Astrocyte (in vitro differentiated cells and primary cell): ENCODE measurements at regions not wholly inside any gene's neighbourhood (a gene's known extent, or its start where the extent isn't known, plus 50 kb on each side); places are given as distances from the start of the nearest gene placed in this dataset.

Source experiments
- DNase-seq: peaks from one replicate; pipeline ENCODE4 v3.0.0-alpha.2; 2010; ENCODE audit warnings: low read depth
- FAIRE-seq: peaks from 2 replicates; lab custom pipeline; 2011; peaks lifted over from hg19 to GRCh38; lab: Jason Lieb, UNC
- H2AFZ ChIP-seq: 2 replicates; pipeline ENCODE4 v1.6.0; 2012; ENCODE audit warnings: low read depth, low read length, inconsistent platforms
- H3K27ac ChIP-seq: 2 replicates; pipeline ENCODE4 v1.5.1; 2011; ENCODE audit warnings: low read depth, low read length, inconsistent platforms
- H3K27me3 ChIP-seq: 2 replicates; pipeline ENCODE4 v1.6.0; 2011; ENCODE audit warnings: low read length, inconsistent platforms; ENCODE audit not compliant: insufficient read depth
- H3K36me3 ChIP-seq: 2 replicates; pipeline ENCODE4 v1.5.1; 2011; ENCODE audit warnings: low read length, inconsistent platforms; ENCODE audit not compliant: insufficient read depth
- H3K4me1 ChIP-seq: 2 replicates; pipeline ENCODE4 v1.5.1; 2011; ENCODE audit warnings: low read length, inconsistent platforms; ENCODE audit not compliant: insufficient read depth
- H3K4me2 ChIP-seq: 2 replicates; pipeline ENCODE4 v1.6.0; 2012; ENCODE audit warnings: low read length, inconsistent platforms
- H3K4me3 ChIP-seq: 2 replicates; pipeline ENCODE4 v1.5.1; 2011; ENCODE audit warnings: low read depth, mild to moderate bottlenecking, low read length, inconsistent platforms; ENCODE audit not compliant: insufficient read depth
- H3K79me2 ChIP-seq: 2 replicates; pipeline ENCODE4 v1.6.0; 2012; ENCODE audit warnings: mild to moderate bottlenecking, low read length, inconsistent platforms; ENCODE audit not compliant: insufficient read depth
- H3K9ac ChIP-seq: 2 replicates; pipeline ENCODE4 v1.6.0; 2012; ENCODE audit warnings: mild to moderate bottlenecking, low read length, inconsistent platforms
- H3K9me3 ChIP-seq: 2 replicates; pipeline ENCODE4 v1.5.1; 2012; ENCODE audit warnings: low read depth, mild to moderate bottlenecking, low read length, inconsistent platforms; ENCODE audit not compliant: insufficient read depth
- H4K20me1 ChIP-seq: 2 replicates; pipeline ENCODE4 v1.6.0; 2012; ENCODE audit warnings: low read length, inconsistent platforms; ENCODE audit not compliant: insufficient read depth
- H3K27ac Mint-ChIP-seq: one replicate; pipeline ENCODE4 v1.8.0; 2021; ENCODE audit warnings: mild to moderate bottlenecking, mixed read lengths; ENCODE audit not compliant: unreplicated experiment
- H3K27me3 Mint-ChIP-seq: one replicate; pipeline ENCODE4 v1.8.0; 2021; ENCODE audit warnings: low read depth, mixed read lengths; ENCODE audit not compliant: unreplicated experiment
- H3K36me3 Mint-ChIP-seq: one replicate; pipeline ENCODE4 v1.8.0; 2021; ENCODE audit warnings: low read depth, mixed read lengths; ENCODE audit not compliant: unreplicated experiment
- H3K4me1 Mint-ChIP-seq: one replicate; pipeline ENCODE4 v1.8.0; 2021; ENCODE audit warnings: low read depth, mixed read lengths; ENCODE audit not compliant: unreplicated experiment
- H3K4me3 Mint-ChIP-seq: one replicate; pipeline ENCODE4 v1.8.0; 2021; ENCODE audit warnings: mild to moderate bottlenecking, moderate library complexity, mixed read lengths; ENCODE audit not compliant: unreplicated experiment
- H3K9me3 Mint-ChIP-seq: one replicate; pipeline ENCODE4 v1.8.0; 2021; ENCODE audit warnings: mild to moderate bottlenecking, mixed read lengths; ENCODE audit not compliant: unreplicated experiment
- CTCF ChIP-seq: IDR thresholded peaks from 2 replicates; pipeline ENCODE4 v1.5.1; 2011; ENCODE audit warnings: low read depth, mild to moderate bottlenecking, inconsistent platforms, low read length, moderate library complexity; ENCODE audit not compliant: insufficient read depth
- EZH2 ChIP-seq: IDR thresholded peaks from 2 replicates; pipeline ENCODE4 v1.6.1; 2012; ENCODE audit warnings: mild to moderate bottlenecking, low read length, inconsistent platforms; ENCODE audit not compliant: insufficient read depth

- H3K4me3 Mint-ChIP-seq = no peak overlapping the region
- no peak overlapping the region for H2AFZ ChIP-seq
- FAIRE-seq (peak; percentile 45), DNase-seq (peak; percentile 100)
- no peak overlapping the region for H3K4me3 ChIP-seq
- peak overlapping the region; percentile 84 for H3K27ac Mint-ChIP-seq
- peak overlapping the region; percentile 61 for H3K4me2 ChIP-seq
- no peaks in the 10 kb centered on the region for H3K9me3 ChIP-seq
- H3K9ac ChIP-seq = no peak overlapping the region
- H3K27me3 Mint-ChIP-seq = no peaks in the 10 kb centered on the region
- H3K36me3 ChIP-seq = no peaks in the 10 kb centered on the region
- peaks cover 4% of the 10 kb centered on the region for H3K9me3 Mint-ChIP-seq
- no peaks in the 10 kb centered on the region for H3K27me3 ChIP-seq
- no peaks in the 10 kb centered on the region for H3K36me3 Mint-ChIP-seq
- peaks cover 16% of the 10 kb centered on the region for H3K4me1 Mint-ChIP-seq
- H4K20me1 ChIP-seq = no peaks in the 10 kb centered on the region
- TF ChIP-seq CTCF = no peak
- TF ChIP-seq EZH2 = no peak
- H3K79me2 ChIP-seq = no peaks in the 10 kb centered on the region
- peak overlapping the region; percentile 36 for H3K27ac ChIP-seq
- H3K4me1 ChIP-seq = peaks cover 31% of the 10 kb centered on the region
These were observed 392.7 kb upstream of the TBL1XR1 start for GRCh38 chr3:177589911-177590381.

GRCh38 chr3:177590826-177591225 is 393.5 kb upstream of the TBL1XR1 start:
- Mint-ChIP-seq H3K27me3 (no peaks in the 10 kb centered on the region), H3K9me3 (peaks cover 4% of the 10 kb centered on the region), H3K4me3 (no peak overlapping the region), H3K4me1 (peaks cover 18% of the 10 kb centered on the region), H3K27ac (peak overlapping the region; percentile 84), H3K36me3 (no peaks in the 10 kb centered on the region)
- Histone ChIP-seq H3K9ac (no peak overlapping the region), H2AFZ (no peak overlapping the region), H3K4me3 (no peak overlapping the region), H3K4me1 (peaks cover 32% of the 10 kb centered on the region), H3K27ac (no peak overlapping the region), H3K36me3 (no peaks in the 10 kb centered on the region), H3K27me3 (no peaks in the 10 kb centered on the region), H3K4me2 (no peak overlapping the region), H4K20me1 (no peaks in the 10 kb centered on the region), H3K9me3 (no peaks in the 10 kb centered on the region), H3K79me2 (no peaks in the 10 kb centered on the region)
- DNase-seq (no peak), FAIRE-seq (no peak)
- TF ChIP-seq CTCF (no peak), EZH2 (no peak)

GRCh38 chr3:177591379-177591778 is 394.1 kb upstream of the TBL1XR1 start:
- H3K27me3 ChIP-seq = no peaks in the 10 kb centered on the region
- no peaks in the 10 kb centered on the region for H3K9me3 ChIP-seq
- no peak overlapping the region for H3K27ac ChIP-seq
- H3K4me3 ChIP-seq = no peak overlapping the region
- no peaks in the 10 kb centered on the region for H3K79me2 ChIP-seq
- Mint-ChIP-seq H3K36me3 (no peaks in the 10 kb centered on the region), H3K4me1 (peaks cover 23% of the 10 kb centered on the region), H3K9me3 (peaks cover 4% of the 10 kb centered on the region), H3K27ac (no peak overlapping the region), H3K4me3 (no peak overlapping the region), H3K27me3 (no peaks in the 10 kb centered on the region)
- H2AFZ ChIP-seq = no peak overlapping the region
- no peaks in the 10 kb centered on the region for H3K36me3 ChIP-seq
- H3K4me1 ChIP-seq = peaks cover 38% of the 10 kb centered on the region
- TF ChIP-seq CTCF = no peak
- no peak for TF ChIP-seq EZH2
- H4K20me1 ChIP-seq = no peaks in the 10 kb centered on the region
- DNase-seq = no peak
- no peak for FAIRE-seq
- H3K4me2 ChIP-seq = no peak overlapping the region
- no peak overlapping the region for H3K9ac ChIP-seq
